OCI-LY1 (cell line): ENCODE measurements at regions not wholly inside any gene's neighbourhood (a gene's known extent, or its start where the extent isn't known, plus 50 kb on each side); places are given as distances from the start of the nearest gene placed in this dataset.

Experiments used
- H2AFZ ChIP-seq: fragments of 200-600 bp; sonication (generic), shearing (Covaris generic); 2 replicates; pipeline ENCODE4 v1.6.0; 2014; ENCODE audit warnings: antibody characterized with exemption, mild to moderate bottlenecking, low read length
- H3F3A ChIP-seq: fragments of 200-600 bp; sonication (generic), shearing (Covaris generic); 2 replicates; pipeline ENCODE4 v1.6.0; 2014; ENCODE audit warnings: mild to moderate bottlenecking, antibody characterized with exemption, low read length, moderate library complexity; ENCODE audit not compliant: insufficient read depth
- H3K27ac ChIP-seq: fragments of 200-600 bp; sonication (generic); 2 replicates; pipeline ENCODE4 v1.5.1; 2014; ENCODE audit warnings: low read length, mixed run types, mild to moderate bottlenecking, low read depth; ENCODE audit not compliant: poor library complexity, severe bottlenecking
- H3K27me3 ChIP-seq: fragments of 200-600 bp; sonication (generic); 2 replicates; pipeline ENCODE4 v1.6.0; 2014; ENCODE audit warnings: antibody characterized with exemption, mild to moderate bottlenecking, low read length, moderate library complexity; ENCODE audit not compliant: insufficient read depth
- H3K36me3 ChIP-seq: fragments of 200-600 bp; sonication (generic); 2 replicates; pipeline ENCODE4 v1.6.1; 2014; ENCODE audit warnings: mild to moderate bottlenecking, antibody characterized with exemption, low read length, moderate library complexity, mixed read lengths; ENCODE audit not compliant: insufficient read depth
- H3K4me1 ChIP-seq: fragments of 200-600 bp; sonication (generic); 2 replicates; pipeline ENCODE4 v1.5.1; 2014; ENCODE audit warnings: mild to moderate bottlenecking, low read length, moderate library complexity; ENCODE audit not compliant: insufficient read depth, severe bottlenecking
- H3K4me2 ChIP-seq: fragments of 200-600 bp; sonication (generic), shearing (Covaris generic); 2 replicates; pipeline ENCODE4 v1.6.1; 2014; ENCODE audit warnings: low read length
- H3K4me3 ChIP-seq: fragments of 200-600 bp; sonication (generic); 2 replicates; pipeline ENCODE4 v1.5.1; 2014; ENCODE audit warnings: low read length, low read depth, mild to moderate bottlenecking, mixed read lengths; ENCODE audit not compliant: poor library complexity, severe bottlenecking
- H3K79me2 ChIP-seq: fragments of 200-600 bp; shearing (Covaris generic); 2 replicates; pipeline ENCODE4 v1.6.1; 2016; ENCODE audit warnings: mixed run types, low read length, mixed read lengths; ENCODE audit not compliant: insufficient read depth
- H3K9ac ChIP-seq: fragments of 200-600 bp; sonication (generic), shearing (Covaris generic); 2 replicates; pipeline ENCODE4 v1.6.1; 2014; ENCODE audit warnings: mild to moderate bottlenecking, low read length, mixed read lengths
- H3K9me2 ChIP-seq: fragments of 200-600 bp; sonication (generic), shearing (Covaris generic); 2 replicates; pipeline ENCODE4 v1.6.1; 2014; ENCODE audit warnings: low read depth, mild to moderate bottlenecking, low read length, mixed read lengths
- H3K9me3 ChIP-seq: fragments of 200-600 bp; shearing (Covaris generic); 2 replicates; pipeline ENCODE4 v1.6.1; 2014; ENCODE audit warnings: low read length, mixed read lengths
- H4K20me1 ChIP-seq: fragments of 200-600 bp; sonication (generic), shearing (Covaris generic); 2 replicates; pipeline ENCODE4 v1.6.0; 2016; ENCODE audit warnings: mild to moderate bottlenecking, low read length; ENCODE audit not compliant: insufficient read depth
- EZH2 ChIP-seq: fragments of 200-600 bp; sonication (generic), shearing (Covaris generic); IDR thresholded peaks from 2 replicates; pipeline ENCODE4 v1.8.0; 2017; ENCODE audit warnings: borderline replicate concordance, mixed run types, mild to moderate bottlenecking, antibody characterized with exemption, low read length, moderate library complexity, mixed read lengths
- TF ChIP-seq, protein P1 (sequence below): fragments of 200-600 bp; sonication (generic), shearing (Covaris generic); IDR thresholded peaks from 2 replicates; pipeline ENCODE4 v1.5.1; 2017; ENCODE audit warnings: mild to moderate bottlenecking, antibody characterized with exemption, low read length, moderate library complexity, mixed read lengths

DNA sequence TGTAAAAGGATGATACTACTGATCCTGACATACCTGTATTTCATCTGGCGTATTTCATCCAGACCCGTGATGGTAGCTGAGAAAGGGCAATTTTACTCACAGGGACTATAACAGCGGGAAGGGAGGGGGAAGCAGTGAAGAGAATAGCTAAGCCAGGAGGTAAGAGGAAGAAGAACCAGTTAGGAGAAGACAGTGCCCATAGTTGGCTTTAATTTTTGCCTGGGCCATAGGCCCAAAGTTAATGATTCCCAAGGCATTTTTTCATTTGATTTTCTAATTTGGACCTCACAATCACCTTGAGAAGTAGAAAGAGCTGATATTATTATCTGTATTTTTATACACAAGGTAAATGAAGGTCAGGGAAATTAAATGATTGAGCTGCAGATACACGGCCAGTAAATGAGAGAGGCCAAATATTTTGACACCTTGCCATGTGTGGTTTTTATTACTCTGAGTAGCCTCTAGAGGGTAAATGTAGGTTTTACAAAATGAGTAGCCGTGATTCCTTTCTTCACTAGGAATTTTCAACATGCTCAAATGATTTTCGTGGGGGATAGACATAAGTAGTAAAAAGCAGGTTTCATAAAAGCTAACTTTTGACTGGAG lies 382.2 kb downstream of the FUT8 start:
- no peaks in the 10 kb centered on the region for H3K9me3 ChIP-seq
- H3K27ac ChIP-seq, result no peak overlapping the region
- no peaks in the 10 kb centered on the region for H3F3A ChIP-seq
- H3K4me2 ChIP-seq, result no peak overlapping the region
- H3K4me1 ChIP-seq, result no peaks in the 10 kb centered on the region
- no peak overlapping the region for H3K4me3 ChIP-seq
- no peaks in the 10 kb centered on the region for H3K36me3 ChIP-seq
- H4K20me1 ChIP-seq, result no peaks in the 10 kb centered on the region
- H3K27me3 ChIP-seq, result no peaks in the 10 kb centered on the region
- no peaks in the 10 kb centered on the region for H3K9me2 ChIP-seq
- H3K9ac ChIP-seq, result no peak overlapping the region
- H2AFZ ChIP-seq, result no peak overlapping the region
- H3K79me2 ChIP-seq, result no peaks in the 10 kb centered on the region
- no peak for TF ChIP-seq EZH2

DNA sequence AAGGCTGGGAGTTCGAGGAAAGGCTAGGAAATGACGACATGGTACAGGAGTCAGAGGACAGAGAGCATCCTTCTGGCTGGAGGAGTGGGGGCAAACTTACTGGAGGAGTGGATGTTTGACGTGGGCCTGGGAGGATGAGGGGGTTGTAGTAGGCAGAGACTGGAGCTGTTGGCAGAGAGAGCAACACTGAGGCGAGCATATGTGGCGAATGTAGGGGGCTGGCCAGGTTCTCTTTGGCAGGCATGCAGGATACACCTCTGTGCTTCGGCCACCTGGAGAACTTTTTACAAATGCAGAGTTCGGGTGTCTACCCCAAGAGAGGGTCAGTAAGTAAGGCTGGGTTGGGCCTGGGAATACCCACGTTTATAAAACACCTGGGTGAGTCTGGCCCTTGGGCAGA lies 385.7 kb downstream of the FUT8 start:
- no peaks in the 10 kb centered on the region; the same call in 1 of the 2 replicates for H3K27me3 ChIP-seq
- no peaks in the 10 kb centered on the region for H3K4me1 ChIP-seq
- H3F3A ChIP-seq, result no peaks in the 10 kb centered on the region
- no peak overlapping the region for H3K27ac ChIP-seq
- H3K79me2 ChIP-seq, result no peaks in the 10 kb centered on the region
- TF ChIP-seq EZH2, result no peak
- TF ChIP-seq, protein P1, sequence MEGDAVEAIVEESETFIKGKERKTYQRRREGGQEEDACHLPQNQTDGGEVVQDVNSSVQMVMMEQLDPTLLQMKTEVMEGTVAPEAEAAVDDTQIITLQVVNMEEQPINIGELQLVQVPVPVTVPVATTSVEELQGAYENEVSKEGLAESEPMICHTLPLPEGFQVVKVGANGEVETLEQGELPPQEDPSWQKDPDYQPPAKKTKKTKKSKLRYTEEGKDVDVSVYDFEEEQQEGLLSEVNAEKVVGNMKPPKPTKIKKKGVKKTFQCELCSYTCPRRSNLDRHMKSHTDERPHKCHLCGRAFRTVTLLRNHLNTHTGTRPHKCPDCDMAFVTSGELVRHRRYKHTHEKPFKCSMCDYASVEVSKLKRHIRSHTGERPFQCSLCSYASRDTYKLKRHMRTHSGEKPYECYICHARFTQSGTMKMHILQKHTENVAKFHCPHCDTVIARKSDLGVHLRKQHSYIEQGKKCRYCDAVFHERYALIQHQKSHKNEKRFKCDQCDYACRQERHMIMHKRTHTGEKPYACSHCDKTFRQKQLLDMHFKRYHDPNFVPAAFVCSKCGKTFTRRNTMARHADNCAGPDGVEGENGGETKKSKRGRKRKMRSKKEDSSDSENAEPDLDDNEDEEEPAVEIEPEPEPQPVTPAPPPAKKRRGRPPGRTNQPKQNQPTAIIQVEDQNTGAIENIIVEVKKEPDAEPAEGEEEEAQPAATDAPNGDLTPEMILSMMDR, result no peak
- H3K9me3 ChIP-seq, result no peaks in the 10 kb centered on the region
- no peak overlapping the region for H3K9ac ChIP-seq
- H3K9me2 ChIP-seq, result no peaks in the 10 kb centered on the region
- H3K4me2 ChIP-seq, result no peak overlapping the region
- H4K20me1 ChIP-seq, result no peaks in the 10 kb centered on the region
- no peak overlapping the region for H2AFZ ChIP-seq
- no peak overlapping the region for H3K4me3 ChIP-seq
- H3K36me3 ChIP-seq, result no peaks in the 10 kb centered on the region

DNA sequence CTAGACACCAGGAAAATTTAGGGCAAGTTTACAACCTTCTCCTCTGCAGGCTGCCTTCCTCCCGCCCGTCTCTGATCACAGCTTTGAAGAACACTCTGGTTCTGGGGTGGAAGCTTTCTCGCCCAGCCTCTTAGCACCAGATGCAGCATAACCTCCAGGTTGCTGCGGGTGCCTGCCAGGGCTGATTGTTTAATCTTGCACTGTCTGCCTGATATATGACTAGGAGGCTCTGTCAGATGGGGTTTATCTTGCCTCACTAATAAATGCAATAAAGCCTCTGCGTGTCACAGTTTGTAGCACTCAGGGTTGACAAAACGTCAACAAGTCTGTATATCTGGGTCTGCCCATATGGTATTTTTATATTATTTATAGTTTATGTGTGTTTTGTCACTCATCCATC lies 388.2 kb downstream of the FUT8 start:
- no peaks in the 10 kb centered on the region; the same call in 1 of the 2 replicates for H3K27me3 ChIP-seq
- no peaks in the 10 kb centered on the region for H3K4me1 ChIP-seq
- no peak overlapping the region for H3K4me2 ChIP-seq
- H3K9ac ChIP-seq, result no peak overlapping the region
- no peaks in the 10 kb centered on the region for H3F3A ChIP-seq
- H3K4me3 ChIP-seq, result no peak overlapping the region
- H4K20me1 ChIP-seq, result no peaks in the 10 kb centered on the region
- H3K36me3 ChIP-seq, result no peaks in the 10 kb centered on the region
- H3K9me3 ChIP-seq, result no peaks in the 10 kb centered on the region
- no peak overlapping the region for H2AFZ ChIP-seq
- H3K79me2 ChIP-seq, result no peaks in the 10 kb centered on the region
- H3K27ac ChIP-seq, result no peak overlapping the region
- TF ChIP-seq, protein P1, result no peak
- no peak for TF ChIP-seq EZH2
- H3K9me2 ChIP-seq, result no peaks in the 10 kb centered on the region

DNA sequence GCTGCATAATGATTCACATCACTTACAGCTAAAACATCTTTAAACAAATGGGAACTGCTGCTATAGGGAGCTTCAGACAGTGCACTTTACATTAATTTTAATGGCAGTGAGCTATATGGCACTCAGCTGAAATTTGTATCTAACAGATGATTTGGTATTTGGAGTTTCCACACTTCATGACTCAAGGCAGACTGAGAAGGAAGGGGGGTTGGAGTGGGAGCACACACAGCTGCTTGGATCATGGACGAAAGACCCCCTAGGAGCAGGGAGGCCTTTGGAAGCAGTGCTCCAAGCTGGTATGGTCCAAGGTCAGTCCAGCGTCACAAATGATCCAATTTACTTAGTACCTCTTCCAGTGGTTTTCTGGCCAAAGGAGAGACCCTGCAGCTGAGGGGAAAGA lies 389.7 kb downstream of the FUT8 start:
- TF ChIP-seq, protein P1, result no peak
- no peak for TF ChIP-seq EZH2
- H4K20me1 ChIP-seq, result no peaks in the 10 kb centered on the region
- no peaks in the 10 kb centered on the region; the same call in 1 of the 2 replicates for H3K27me3 ChIP-seq
- H3K4me1 ChIP-seq, result no peaks in the 10 kb centered on the region
- no peaks in the 10 kb centered on the region for H3K79me2 ChIP-seq
- H3K27ac ChIP-seq, result no peak overlapping the region
- H3K36me3 ChIP-seq, result no peaks in the 10 kb centered on the region
- H2AFZ ChIP-seq, result no peak overlapping the region
- H3K4me2 ChIP-seq, result no peak overlapping the region
- no peak overlapping the region for H3K4me3 ChIP-seq
- H3K9ac ChIP-seq, result no peak overlapping the region
- H3K9me3 ChIP-seq, result no peaks in the 10 kb centered on the region
- no peaks in the 10 kb centered on the region for H3K9me2 ChIP-seq
- no peaks in the 10 kb centered on the region for H3F3A ChIP-seq
